IMR-90 (cell line): ENCODE measurements at regions not wholly inside any gene's neighbourhood (a gene's known extent, or its start where the extent isn't known, plus 50 kb on each side); places are given as distances from the start of the nearest gene placed in this dataset.

Experiments used
- ATAC-seq: fragments of 200-7000 bp; cut with Tn5 transposase; 2 replicates; pipeline ENCODE4 v1.9.1; 2020; ENCODE audit warnings: low read depth, mild to moderate bottlenecking, moderate library complexity
- BruUV-seq: library from RNA; stranded (reverse); fragments of 400-500 nt; replicated peaks from 2 replicates; lab custom pipeline; 2021; lab: Mats Ljungman, UMichigan
- CTCF ChIA-PET: fragments of 300-600 bp; formaldehyde crosslinking; extraction: SDS; loops from one replicate; lab custom pipeline; 2021; ENCODE audit warnings: antibody characterized with exemption; lab: Yijun Ruan, JAX
- POLR2A ChIA-PET: fragments of 300-600 bp; sonication (Branson Sonifier 250); formaldehyde crosslinking; loops from one replicate; lab custom pipeline; 2022; ENCODE audit warnings: antibody characterized with exemption; ENCODE audit not compliant: unreplicated experiment; lab: Charles Lee
- DNase-seq: peaks from one replicate; pipeline ENCODE4 v3.0.0; 2013
- H2AFZ ChIP-seq: replicated peaks from 2 replicates; pipeline ENCODE3; 2013; ENCODE audit warnings: low read length, mild to moderate bottlenecking; ENCODE audit not compliant: poor library complexity
- H2AK5ac ChIP-seq: 2 replicates; pipeline ENCODE4 v1.6.1; 2013; ENCODE audit warnings: low read depth, low read length, inconsistent platforms
- H2AK9ac ChIP-seq: replicated peaks from 2 replicates; pipeline ENCODE3; 2013; ENCODE audit warnings: mild to moderate bottlenecking, low read depth, low read length, moderate library complexity; ENCODE audit not compliant: poor library complexity
- H2BK120ac ChIP-seq: 2 replicates; pipeline ENCODE4 v1.6.1; 2013; ENCODE audit warnings: low read depth, low read length, inconsistent platforms
- H2BK15ac ChIP-seq: 3 replicates; pipeline ENCODE4 v1.6.1; 2013; ENCODE audit warnings: low read depth, low read length, inconsistent platforms
- H2BK20ac ChIP-seq: 2 replicates; pipeline ENCODE4 v1.6.1; 2013; ENCODE audit warnings: low read depth, mild to moderate bottlenecking, inconsistent platforms, low read length, moderate library complexity
- H2BK5ac ChIP-seq: 2 replicates; pipeline ENCODE4 v1.6.1; 2013; ENCODE audit warnings: mild to moderate bottlenecking, low read depth, low read length, inconsistent platforms; ENCODE audit not compliant: poor library complexity, severe bottlenecking
- H3K14ac ChIP-seq: replicated peaks from 2 replicates; pipeline ENCODE4 v1.6.1; 2013; ENCODE audit warnings: low read depth, low read length, inconsistent platforms
- H3K18ac ChIP-seq: 2 replicates; pipeline ENCODE4 v1.6.1; 2013; ENCODE audit warnings: low read depth, low read length, control low read depth
- H3K23ac ChIP-seq: 2 replicates; pipeline ENCODE4 v1.6.1; 2013; ENCODE audit warnings: low read depth, low read length, inconsistent platforms
- H3K27ac ChIP-seq: 2 replicates; pipeline ENCODE4 v1.5.1; 2013; ENCODE audit warnings: mild to moderate bottlenecking, control low read depth, low read length; ENCODE audit not compliant: insufficient read depth
- H3K27me3 ChIP-seq: 2 replicates; pipeline ENCODE4 v1.6.1; 2013; ENCODE audit warnings: low read length; ENCODE audit not compliant: control insufficient read depth, insufficient read depth
- H3K36me3 ChIP-seq: 2 replicates; pipeline ENCODE4 v1.6.1; 2013; ENCODE audit warnings: low read length, mixed read lengths; ENCODE audit not compliant: control insufficient read depth, insufficient read depth
- H3K4ac ChIP-seq: 2 replicates; pipeline ENCODE4 v1.6.1; 2013; ENCODE audit warnings: low read depth, low read length, inconsistent platforms
- H3K4me1 ChIP-seq: 2 replicates; pipeline ENCODE4 v1.6.1; 2013; ENCODE audit warnings: low read length, mixed read lengths; ENCODE audit not compliant: control insufficient read depth, insufficient read depth
- H3K4me2 ChIP-seq: 2 replicates; pipeline ENCODE4 v1.6.1; 2013; ENCODE audit warnings: low read depth, mild to moderate bottlenecking, control low read depth, low read length, moderate library complexity
- H3K4me3 ChIP-seq: 2 replicates; pipeline ENCODE4 v1.5.1; 2013; ENCODE audit warnings: low read depth, mild to moderate bottlenecking, control low read depth, low read length, moderate library complexity; ENCODE audit not compliant: insufficient read depth
- H3K56ac ChIP-seq: 2 replicates; pipeline ENCODE4 v1.6.1; 2013; ENCODE audit warnings: low read length, inconsistent platforms; ENCODE audit not compliant: insufficient read depth; ENCODE audit errors: extremely low read depth
- H3K79me1 ChIP-seq, 2 experiments: 2 replicates each; pipeline ENCODE4 v1.6.1; 2013; ENCODE audit warnings: low read length in 2 of 2, inconsistent platforms in 1 of 2, low read depth in 1 of 2
- H3K9ac ChIP-seq: 2 replicates; pipeline ENCODE4 v1.6.1; 2013; ENCODE audit warnings: low read depth, low read length, control low read depth
- H3K9me1 ChIP-seq: 2 replicates; pipeline ENCODE4 v1.6.1; 2013; ENCODE audit warnings: low read length, inconsistent platforms; ENCODE audit not compliant: insufficient read depth
- H3K9me3 ChIP-seq: 2 replicates; pipeline ENCODE4 v1.6.1; 2013; ENCODE audit warnings: low read length; ENCODE audit not compliant: control insufficient read depth, insufficient read depth
- H4K20me1 ChIP-seq: 2 replicates; pipeline ENCODE4 v1.6.1; 2013; ENCODE audit warnings: low read length, inconsistent platforms; ENCODE audit not compliant: insufficient read depth
- H4K5ac ChIP-seq: 2 replicates; pipeline ENCODE4 v1.6.1; 2013; ENCODE audit warnings: mild to moderate bottlenecking, low read depth, low read length, control low read depth
- H4K8ac ChIP-seq, 2 experiments: 2 replicates each; pipeline ENCODE4 v1.6.1; 2013; ENCODE audit warnings: low read depth in 2 of 2, low read length in 2 of 2, control low read depth in 1 of 2, inconsistent platforms in 1 of 2
- H4K91ac ChIP-seq: 2 replicates; pipeline ENCODE4 v1.6.1; 2013; ENCODE audit warnings: low read depth, low read length, inconsistent platforms; ENCODE audit not compliant: insufficient read depth
- ELK1 ChIP-seq: fragments of 150-350 bp; IDR thresholded peaks from 2 replicates; pipeline ENCODE4 v1.6.1; 2016; ENCODE audit warnings: low read depth, mild to moderate bottlenecking, low read length, moderate library complexity, borderline replicate concordance
- MAFK ChIP-seq: IDR thresholded peaks from 2 replicates; pipeline ENCODE4 v1.6.1; 2012; ENCODE audit warnings: low read depth, low read length, improper control_type of control experiment
- RFX5 ChIP-seq: IDR thresholded peaks from 2 replicates; pipeline ENCODE4 v1.8.0; 2012; ENCODE audit warnings: low read depth, mild to moderate bottlenecking, low read length, moderate library complexity
- WGBS, 2 experiments: methylation state at CpG; one replicate each; pipeline versions ENCODE4 v1.1.5 to v1.1.7; 2013; ENCODE audit warnings: missing lambda C conversion rate in 2 of 2; ENCODE audit not compliant: insufficient read length in 1 of 2; ENCODE audit errors: extremely low coverage in 2 of 2; 5-methylcytosine and 5-hydroxymethylcytosine counted together
- dilution Hi-C: fragments of 300-500 bp; cut with HindIII; formaldehyde crosslinking; loops from one replicate; pipeline ENCODE4 v1.14.3; 2018; ENCODE audit warnings: low sequenced_read_pairs; ENCODE audit not compliant: unreplicated experiment
- in situ Hi-C: fragments of 300-500 bp; cut with MboI; formaldehyde crosslinking; loops from 3 replicates; pipeline ENCODE4 v1.14.3; 2019; ENCODE audit warnings: low sequenced_read_pairs, inconsistent platforms, mixed read lengths
- intact Hi-C: fragments of 100-400 bp; cut with micrococcal nuclease; formaldehyde crosslinking; loops from 2 replicates; pipeline ENCODE4 v1.10.0; 2022

- no TSS peak for BruUV-seq
- Histone ChIP-seq H3K27ac (no peak overlapping the region), H2BK20ac (no peak overlapping the region), H3K9me1 (no peaks in the 10 kb centered on the region), H2BK15ac (no peak overlapping the region), H3K27me3 (peaks cover 7% of the 10 kb centered on the region), H2AK5ac (no peak overlapping the region), H3K79me1 (no peaks in the 10 kb centered on the region), H3K23ac (no peak overlapping the region), H3K36me3 (no peaks in the 10 kb centered on the region), H2BK120ac (no peak overlapping the region), H4K20me1 (no peaks in the 10 kb centered on the region; the same call in 1 of the 2 replicates), H4K91ac (no peak overlapping the region), H4K5ac (no peak overlapping the region), H3K18ac (no peak overlapping the region), H3K9ac (no peak overlapping the region), H3K14ac (no peak overlapping the region), H3K4me3 (no peak overlapping the region), H3K4me1 (no peaks in the 10 kb centered on the region), H3K4me2 (no peak overlapping the region), H2AFZ (no peak overlapping the region), H3K9me3 (no peaks in the 10 kb centered on the region; the same call in 1 of the 2 replicates), H2BK5ac (no peak overlapping the region), H2AK9ac (no peak overlapping the region), H4K8ac (no peak overlapping the region), H3K4ac (no peak overlapping the region), H3K56ac (no peak overlapping the region)
- in situ Hi-C loops (no loop called here), intact Hi-C loops (no loop called here), dilution Hi-C loops (no loop called here)
- TF ChIP-seq RFX5 (no peak), ELK1 (no peak), MAFK (no peak)
- 61% methylated on average over 3 of the region's 5 CpGs; no CpG with 5 or more reads in 1 of the 2 experiments for WGBS, 2 experiments
- DNase-seq: no peak
- ATAC-seq: no peak
- ChIA-PET POLR2A (no interaction called here), CTCF (no interaction called here)
Observed at GRCh38 chr16:48936811-48937210, 326.8 kb upstream of the N4BP1 start.
